IPS-20b (cell line): ENCODE measurements at regions not wholly inside any gene's neighbourhood (a gene's known extent, or its start where the extent isn't known, plus 50 kb on each side); places are given as distances from the start of the nearest gene placed in this dataset.

ENCODE experiments used
- H3K27ac ChIP-seq: one replicate; pipeline ENCODE4 v1.5.1; 2013; ENCODE audit warnings: low read length
- H3K27me3 ChIP-seq: 2 replicates; pipeline ENCODE4 v1.6.1; 2013; ENCODE audit warnings: mild to moderate bottlenecking, low read length, inconsistent platforms; ENCODE audit not compliant: insufficient read depth
- H3K36me3 ChIP-seq: 2 replicates; pipeline ENCODE4 v1.6.1; 2013; ENCODE audit warnings: low read depth, mild to moderate bottlenecking, inconsistent platforms, low read length, moderate library complexity; ENCODE audit not compliant: insufficient read depth
- H3K4me1 ChIP-seq: 2 replicates; pipeline ENCODE4 v1.6.1; 2013; ENCODE audit warnings: mild to moderate bottlenecking, control low read depth, inconsistent platforms, low read length, moderate library complexity; ENCODE audit not compliant: insufficient read depth
- H3K4me3 ChIP-seq: 2 replicates; pipeline ENCODE4 v1.5.1; 2013; ENCODE audit warnings: mild to moderate bottlenecking, low read length, inconsistent platforms
- H3K9ac ChIP-seq: 2 replicates; pipeline ENCODE4 v1.6.1; 2013; ENCODE audit warnings: low read depth, mild to moderate bottlenecking, inconsistent platforms, low read length, moderate library complexity
- H3K9me3 ChIP-seq: 2 replicates; pipeline ENCODE4 v1.6.1; 2013; ENCODE audit warnings: mild to moderate bottlenecking, low read depth, low read length, inconsistent platforms; ENCODE audit not compliant: insufficient read depth

DNA sequence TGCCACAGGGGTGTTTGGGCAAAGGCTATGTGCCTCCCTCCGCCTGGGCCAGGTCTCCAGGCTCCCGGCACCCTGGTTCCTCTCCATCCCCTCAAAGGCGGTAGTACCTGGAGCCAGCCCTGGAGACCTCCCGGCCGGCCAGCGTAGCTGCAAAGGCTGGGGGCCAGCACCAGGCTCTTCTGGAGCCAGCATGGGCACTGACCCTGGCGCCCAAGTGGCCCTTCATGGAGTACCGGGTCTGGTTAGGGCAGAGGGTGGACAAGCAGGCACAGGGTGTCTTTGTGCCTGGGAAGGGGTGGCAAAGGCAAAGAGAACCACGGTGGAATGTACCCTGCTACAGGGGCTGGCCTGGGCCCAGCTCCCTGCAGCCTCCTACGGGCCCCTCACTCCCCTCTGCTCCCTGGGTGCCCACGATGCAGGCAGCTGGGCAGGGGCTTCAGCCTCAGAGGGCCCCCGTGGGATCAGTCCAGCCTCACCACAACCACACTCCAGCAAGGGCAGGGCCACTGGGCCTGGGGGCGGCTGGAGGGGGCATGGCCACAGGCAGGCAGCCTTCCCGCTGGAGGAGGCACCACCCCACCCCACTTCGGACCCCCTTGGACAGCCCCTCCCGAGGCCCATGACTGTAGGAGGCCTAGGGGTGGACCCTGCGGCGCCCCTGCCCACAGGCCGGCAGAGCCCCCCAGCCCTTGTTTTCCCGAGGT is 112.9 kb upstream of the NKX1-1 start:
- Histone ChIP-seq H3K36me3 (no peaks in the 10 kb centered on the region), H3K27me3 (peaks cover 31% of the 10 kb centered on the region), H3K27ac (no peak overlapping the region), H3K9ac (no peak overlapping the region), H3K9me3 (no peaks in the 10 kb centered on the region), H3K4me3 (no peak overlapping the region), H3K4me1 (no peaks in the 10 kb centered on the region)

DNA sequence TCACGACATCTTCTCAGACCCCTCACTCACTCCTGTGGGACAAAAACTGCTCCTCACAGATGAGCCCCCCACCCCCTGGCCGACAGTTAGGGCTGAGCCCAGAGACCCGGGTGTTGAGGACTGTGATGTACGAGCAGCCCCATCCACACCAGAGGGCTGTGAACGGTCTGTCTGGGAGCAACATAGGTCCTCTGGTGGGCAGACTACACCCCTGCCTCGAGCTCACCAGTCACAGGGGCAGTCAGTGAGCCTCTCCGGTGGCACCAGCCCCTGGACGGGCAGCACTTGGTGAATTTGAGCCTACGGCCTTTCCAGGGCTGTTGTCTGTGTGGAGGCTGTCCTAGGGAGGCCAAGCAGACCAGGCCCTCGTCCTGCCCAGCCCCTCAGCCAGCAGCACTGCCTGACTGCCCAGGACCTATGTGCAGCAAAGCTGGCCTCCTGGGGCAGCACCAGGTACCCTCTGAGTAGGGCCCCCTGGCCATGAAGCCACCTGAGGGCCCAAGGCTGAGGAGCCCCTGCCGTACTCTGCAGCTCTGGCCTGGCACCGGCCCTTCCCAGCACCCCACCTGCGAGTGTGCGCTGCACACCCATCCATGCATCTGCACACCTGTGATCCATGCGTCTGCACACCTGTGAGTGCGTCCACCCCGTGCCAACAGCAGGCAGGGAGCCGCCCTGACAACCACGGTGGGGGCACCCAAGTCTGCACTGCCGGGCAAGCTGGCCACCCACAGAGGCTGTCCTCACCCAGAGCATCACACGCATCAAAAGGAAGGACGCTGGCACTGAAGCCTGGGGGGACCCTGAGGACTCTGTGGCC is 111.6 kb upstream of the NKX1-1 start:
- Histone ChIP-seq H3K27ac (no peak overlapping the region), H3K9me3 (no peaks in the 10 kb centered on the region), H3K9ac (no peak overlapping the region), H3K36me3 (no peaks in the 10 kb centered on the region), H3K27me3 (peaks cover 28% of the 10 kb centered on the region), H3K4me1 (no peaks in the 10 kb centered on the region), H3K4me3 (no peak overlapping the region)

DNA sequence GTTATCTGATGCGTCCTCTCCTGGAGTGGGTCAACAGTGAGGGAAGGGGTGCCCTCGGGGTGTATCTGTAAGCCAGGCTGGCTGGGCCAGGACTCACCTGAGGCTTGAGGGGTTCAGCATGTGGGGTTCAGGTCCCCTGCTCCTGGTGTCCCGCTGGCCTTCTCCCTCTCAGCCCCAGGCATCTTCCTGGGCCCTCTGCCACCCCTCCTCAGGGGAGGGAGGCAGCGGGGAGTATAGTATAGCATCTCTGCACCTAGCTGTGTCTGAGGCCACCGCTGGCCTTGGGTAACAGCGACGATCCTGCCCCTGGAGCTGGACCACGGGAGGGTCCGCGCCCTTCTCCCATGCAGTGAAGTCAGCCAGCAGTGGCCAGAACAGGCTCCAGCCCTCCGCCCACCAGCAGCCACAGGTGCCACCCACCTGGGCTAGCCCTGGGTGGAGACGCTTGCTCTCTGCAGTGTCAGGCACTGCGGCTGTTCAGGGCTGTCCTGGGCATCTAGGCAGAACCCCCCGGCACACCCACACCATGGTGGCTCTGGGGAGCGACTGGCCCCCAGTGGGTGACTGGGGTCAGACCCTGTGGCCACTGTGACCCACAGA is 110.7 kb upstream of the NKX1-1 start:
- Histone ChIP-seq H3K9ac (no peak overlapping the region), H3K27me3 (peaks cover 20% of the 10 kb centered on the region), H3K9me3 (no peaks in the 10 kb centered on the region), H3K27ac (no peak overlapping the region), H3K4me1 (no peaks in the 10 kb centered on the region), H3K36me3 (no peaks in the 10 kb centered on the region), H3K4me3 (no peak overlapping the region)

DNA sequence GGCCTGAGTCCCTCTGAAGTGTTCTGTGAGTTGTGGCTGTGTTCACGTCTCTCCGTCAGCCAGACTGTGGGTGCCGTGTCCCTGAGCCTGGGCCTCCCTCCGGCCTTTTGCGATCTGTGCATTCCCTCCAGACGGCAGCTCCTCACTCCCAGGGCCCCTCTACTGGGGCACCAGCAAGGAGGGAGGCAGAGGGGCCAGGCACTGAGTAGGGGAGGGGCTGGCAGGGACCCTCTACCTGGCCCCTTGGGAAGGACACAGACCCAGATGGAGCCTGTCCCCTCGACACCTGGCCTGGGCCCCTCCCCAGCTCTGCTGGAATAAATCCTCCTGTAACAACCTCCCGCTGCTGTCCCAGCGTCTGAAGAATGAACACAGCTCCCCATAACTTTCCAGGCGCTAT is 110.0 kb upstream of the NKX1-1 start:
- H3K4me3 ChIP-seq: no peak overlapping the region
- no peaks in the 10 kb centered on the region for H3K4me1 ChIP-seq
- H3K9me3 ChIP-seq: no peaks in the 10 kb centered on the region
- peaks cover 13% of the 10 kb centered on the region for H3K27me3 ChIP-seq
- no peak overlapping the region for H3K27ac ChIP-seq
- H3K36me3 ChIP-seq: no peaks in the 10 kb centered on the region
- H3K9ac ChIP-seq: no peak overlapping the region

DNA sequence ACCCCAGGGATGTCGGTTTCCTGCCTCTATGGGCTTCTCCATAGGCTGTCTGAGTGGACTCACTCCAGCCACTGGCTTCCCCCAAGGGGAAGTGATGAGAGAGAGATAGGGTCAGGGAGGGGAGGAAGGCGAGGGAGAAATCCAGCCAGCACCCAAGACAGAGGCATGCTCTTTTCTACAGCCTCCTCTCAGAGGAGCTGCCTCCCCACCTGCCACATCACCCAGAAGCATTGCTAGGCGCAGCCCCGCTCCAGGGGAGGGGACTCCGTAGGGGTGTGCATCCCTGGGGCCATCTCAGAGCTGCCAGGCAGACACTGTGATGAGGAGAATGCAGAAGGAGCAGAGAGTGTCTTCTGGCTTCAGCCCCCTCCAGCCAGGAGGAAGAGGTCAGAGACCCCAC is 109.5 kb upstream of the NKX1-1 start:
- no peaks in the 10 kb centered on the region for H3K9me3 ChIP-seq
- peaks cover 14% of the 10 kb centered on the region; the same call in 1 of the 2 replicates for H3K27me3 ChIP-seq
- H3K27ac ChIP-seq: no peak overlapping the region
- H3K4me1 ChIP-seq: no peaks in the 10 kb centered on the region
- no peaks in the 10 kb centered on the region for H3K36me3 ChIP-seq
- no peak overlapping the region for H3K4me3 ChIP-seq
- no peak overlapping the region for H3K9ac ChIP-seq

DNA sequence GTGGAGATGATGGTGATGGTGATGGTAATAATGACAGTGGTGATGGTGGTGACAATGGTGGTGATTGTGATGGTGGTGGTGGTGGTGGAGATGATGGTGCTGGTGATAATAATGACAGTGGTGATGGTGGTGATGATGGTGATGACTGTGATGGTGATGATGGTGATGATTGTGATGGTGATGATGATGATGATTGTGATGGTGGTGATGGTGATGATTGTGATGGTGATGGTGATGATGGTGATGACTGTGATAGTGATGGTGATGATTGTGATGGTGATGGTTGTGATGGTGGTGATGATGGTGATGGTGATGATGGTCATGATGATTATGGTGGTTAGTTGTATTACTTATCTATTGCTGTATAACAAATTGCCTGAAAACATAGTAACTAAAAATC is 108.9 kb upstream of the NKX1-1 start:
- no peak overlapping the region for H3K4me3 ChIP-seq
- no peak overlapping the region for H3K27ac ChIP-seq
- no peak overlapping the region for H3K9ac ChIP-seq
- H3K36me3 ChIP-seq: no peaks in the 10 kb centered on the region
- no peaks in the 10 kb centered on the region for H3K9me3 ChIP-seq
- no peaks in the 10 kb centered on the region for H3K4me1 ChIP-seq
- H3K27me3 ChIP-seq: peaks cover 17% of the 10 kb centered on the region; the same call in 1 of the 2 replicates

DNA sequence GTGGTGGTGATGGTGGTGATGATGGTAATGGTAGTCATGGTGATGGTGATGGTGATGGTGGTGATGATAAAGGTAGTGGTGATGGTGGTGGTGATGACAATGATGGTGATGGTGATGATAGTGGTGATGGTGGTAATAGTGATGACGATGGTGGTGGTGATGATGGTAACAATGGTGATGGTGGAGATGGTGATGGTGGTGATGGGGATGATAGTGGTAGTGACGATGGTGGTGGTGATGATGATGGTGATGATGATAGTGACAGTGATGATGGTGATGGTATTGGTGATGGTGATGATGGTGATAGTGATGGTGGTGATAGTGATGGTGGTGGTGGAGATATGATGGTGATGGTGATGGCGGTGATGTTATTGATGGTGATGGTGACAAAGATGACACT is 108.4 kb upstream of the NKX1-1 start:
- H3K9me3 ChIP-seq: no peaks in the 10 kb centered on the region
- H3K27me3 ChIP-seq: peaks cover 21% of the 10 kb centered on the region; the same call in 1 of the 2 replicates
- H3K4me1 ChIP-seq: no peaks in the 10 kb centered on the region
- no peak overlapping the region for H3K27ac ChIP-seq
- H3K36me3 ChIP-seq: no peaks in the 10 kb centered on the region
- H3K4me3 ChIP-seq: no peak overlapping the region
- no peak overlapping the region for H3K9ac ChIP-seq

DNA sequence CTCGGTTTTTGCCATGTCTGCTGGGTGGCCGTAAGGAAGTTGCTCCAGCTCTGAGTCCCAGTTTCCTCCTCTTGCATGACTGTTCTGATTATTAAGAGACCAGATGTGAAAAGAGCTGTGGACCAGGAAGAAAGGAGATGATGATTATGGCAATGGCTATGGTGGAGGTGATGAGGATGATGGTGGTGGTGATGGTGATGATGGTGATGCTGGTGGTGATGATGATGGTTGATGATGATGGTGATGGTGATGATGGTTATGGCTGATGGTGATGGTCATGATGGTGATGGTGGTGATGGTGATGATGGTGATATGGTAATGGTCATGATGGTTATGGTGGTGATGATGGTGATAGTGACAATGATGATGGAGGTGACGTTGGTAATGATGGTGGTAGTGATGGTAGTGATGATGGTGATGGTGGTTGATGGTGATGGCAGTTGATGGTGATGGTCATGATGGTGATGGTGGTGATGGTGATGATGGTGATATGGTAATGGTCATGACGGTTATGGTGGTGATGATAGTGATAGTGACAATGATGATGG is 107.8 kb upstream of the NKX1-1 start:
- H3K4me1 ChIP-seq: no peaks in the 10 kb centered on the region
- H3K9me3 ChIP-seq: no peaks in the 10 kb centered on the region
- peaks cover 21% of the 10 kb centered on the region; the same call in 1 of the 2 replicates for H3K27me3 ChIP-seq
- no peak overlapping the region for H3K27ac ChIP-seq
- H3K36me3 ChIP-seq: no peaks in the 10 kb centered on the region
- no peak overlapping the region for H3K9ac ChIP-seq
- H3K4me3 ChIP-seq: no peak overlapping the region

DNA sequence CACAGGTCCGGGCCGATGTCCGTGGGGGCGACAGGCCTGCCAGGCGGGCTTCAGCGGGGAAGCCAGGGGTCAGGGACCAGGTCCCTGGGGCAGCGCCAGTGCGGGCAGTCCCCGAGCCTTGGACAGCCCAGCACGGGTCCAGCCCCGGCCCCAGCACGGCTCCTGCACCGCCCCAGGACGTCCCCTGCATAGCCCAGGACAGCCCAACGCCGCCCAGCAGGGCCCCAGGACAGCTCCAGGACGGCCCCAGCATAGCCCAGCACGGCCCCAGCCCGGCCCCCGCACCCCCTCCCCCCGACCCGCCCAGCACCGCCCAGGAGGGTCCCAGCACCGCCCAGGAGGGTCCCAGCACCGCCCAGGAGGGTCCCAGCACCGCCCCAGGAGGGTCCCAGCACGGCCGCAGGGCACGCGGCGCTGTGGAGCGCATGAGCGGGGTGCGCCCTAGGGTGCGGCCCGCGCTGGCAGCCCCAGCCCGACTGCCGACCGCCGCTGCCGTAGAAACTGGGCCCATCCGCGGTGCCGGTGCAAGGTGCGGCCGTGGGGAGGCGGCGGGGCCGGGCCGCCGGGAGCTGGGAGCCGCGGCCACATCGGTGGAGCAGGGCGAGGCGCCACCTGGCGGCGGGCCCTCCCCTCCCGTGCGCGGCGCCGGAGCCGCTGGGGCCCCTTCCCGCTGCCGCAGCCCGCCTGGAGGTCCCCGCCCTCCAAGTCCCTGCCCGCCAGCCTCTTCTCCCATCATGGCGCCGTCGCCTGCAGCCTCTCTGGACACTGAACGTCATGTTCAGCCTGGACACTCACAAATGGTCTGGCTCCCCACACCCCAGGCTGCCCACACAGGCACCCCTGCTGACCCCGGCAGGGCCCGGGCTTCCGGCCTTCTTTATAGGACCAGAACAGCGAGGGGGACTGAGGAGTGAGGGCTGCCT is 106.8 kb upstream of the NKX1-1 start:
- H3K4me1 ChIP-seq: no peaks in the 10 kb centered on the region
- H3K9ac ChIP-seq: no peak overlapping the region; the same call in 1 of the 2 replicates
- H3K4me3 ChIP-seq: peak overlapping the region; percentile 26; the same call in 1 of the 2 replicates
- peaks cover 21% of the 10 kb centered on the region; the same call in 1 of the 2 replicates for H3K27me3 ChIP-seq
- no peaks in the 10 kb centered on the region for H3K36me3 ChIP-seq
- H3K27ac ChIP-seq: no peak overlapping the region
- no peaks in the 10 kb centered on the region for H3K9me3 ChIP-seq

DNA sequence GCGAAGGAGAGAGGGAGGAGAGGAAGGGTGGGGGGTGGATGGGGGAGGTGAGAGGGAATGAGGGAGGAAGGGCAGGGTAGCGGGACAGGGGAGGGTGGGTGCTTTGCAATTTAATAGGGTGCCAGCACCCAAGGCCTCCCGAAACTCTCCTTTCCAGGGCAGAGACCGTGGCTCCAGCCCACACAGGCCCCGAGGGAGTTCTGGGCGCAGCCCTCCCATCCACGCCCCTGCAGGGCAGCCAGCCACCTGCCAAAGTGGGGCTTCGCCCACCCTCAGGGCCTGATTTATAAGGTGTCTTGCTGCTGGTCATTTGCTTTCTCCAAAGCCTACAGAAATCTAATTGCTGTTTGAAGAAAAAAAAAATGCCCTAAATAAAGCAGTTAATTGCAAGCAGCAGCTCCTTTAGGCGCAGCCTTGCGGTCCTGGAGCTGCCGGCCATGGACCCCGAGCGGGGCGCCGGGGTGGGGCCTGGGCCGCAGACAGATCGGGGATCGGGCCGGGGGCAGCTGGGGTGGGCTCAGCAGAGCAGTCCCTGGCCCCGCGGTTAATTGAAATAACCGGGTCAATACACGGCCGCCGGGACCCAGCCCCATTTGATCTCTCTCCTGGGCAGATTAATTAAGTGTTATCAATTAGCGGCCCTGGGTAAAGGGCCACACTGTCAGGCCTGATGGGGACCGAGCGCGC is 106.0 kb upstream of the NKX1-1 start:
- no peaks in the 10 kb centered on the region for H3K4me1 ChIP-seq
- peaks cover 21% of the 10 kb centered on the region; the same call in 1 of the 2 replicates for H3K27me3 ChIP-seq
- H3K9ac ChIP-seq: no peak overlapping the region
- H3K27ac ChIP-seq: no peak overlapping the region
- H3K4me3 ChIP-seq: no peak overlapping the region
- H3K9me3 ChIP-seq: no peaks in the 10 kb centered on the region
- H3K36me3 ChIP-seq: no peaks in the 10 kb centered on the region
